Activated CD4-positive, CD25-positive, alpha-beta regulatory T cell treated with anti-CD3 and anti-CD28 coated beads, Interleukin-2, amount 50 U/mL, for 72 hours (primary cell): ENCODE measurements at regions not wholly inside any gene's neighbourhood (a gene's known extent, or its start where the extent isn't known, plus 50 kb on each side); places are given as distances from the start of the nearest gene placed in this dataset.

Experiments used
- DNase-seq: peaks from one replicate; pipeline ENCODE4 v3.0.0; 2021

- no peak for DNase-seq
Measured at GRCh38 chr2:8157621-8158430, 524.0 kb upstream of the ID2 start.

- DNase-seq: no peak
Measured at GRCh38 chr2:8158711-8159110, 523.1 kb upstream of the ID2 start.

- DNase-seq: no peak
Measured at GRCh38 chr2:8159211-8159965, 522.5 kb upstream of the ID2 start.

- no peak for DNase-seq
Measured at GRCh38 chr2:8159966-8160603, 521.8 kb upstream of the ID2 start.

GRCh38 chr2:8160959-8161358 is 520.9 kb upstream of the ID2 start:
- no peak for DNase-seq

GRCh38 chr2:8162552-8162951 is 519.3 kb upstream of the ID2 start:
- no peak for DNase-seq

GRCh38 chr2:8165550-8165949 is 516.3 kb upstream of the ID2 start:
- no peak for DNase-seq

GRCh38 chr2:8168022-8168717 is 513.7 kb upstream of the ID2 start:
- DNase-seq: no peak

GRCh38 chr2:8168876-8169424 is 512.9 kb upstream of the ID2 start:
- DNase-seq: no peak

GRCh38 chr2:8169443-8169842 is 512.4 kb upstream of the ID2 start:
- no peak for DNase-seq

- no peak for DNase-seq
Measured at GRCh38 chr2:8170552-8171327, 511.1 kb upstream of the ID2 start.

- no peak for DNase-seq
Measured at GRCh38 chr2:8171608-8172007, 510.2 kb upstream of the ID2 start.

GRCh38 chr2:8172661-8173060 is 509.2 kb upstream of the ID2 start:
- no peak for DNase-seq

- no peak for DNase-seq
Measured at GRCh38 chr2:8174641-8175257, 507.1 kb upstream of the ID2 start.

GRCh38 chr2:8176887-8177286 is 505.0 kb upstream of the ID2 start:
- no peak for DNase-seq

- no peak for DNase-seq
Measured at GRCh38 chr2:8177566-8177965, 504.3 kb upstream of the ID2 start.

GRCh38 chr2:8178911-8179310 is 502.9 kb upstream of the ID2 start:
- DNase-seq: no peak

- DNase-seq: no peak
Measured at GRCh38 chr2:8189316-8189715, 492.5 kb upstream of the ID2 start.

- no peak for DNase-seq
Measured at GRCh38 chr2:8190279-8190678, 491.6 kb upstream of the ID2 start.

GRCh38 chr2:8191427-8191826 is 490.4 kb upstream of the ID2 start:
- no peak for DNase-seq

- no peak for DNase-seq
Measured at GRCh38 chr2:8193146-8193545, 488.7 kb upstream of the ID2 start.
